Tibial nerve (tissue), 4 donors: ENCODE measurements at regions not wholly inside any gene's neighbourhood (a gene's known extent, or its start where the extent isn't known, plus 50 kb on each side); places are given as distances from the start of the nearest gene placed in this dataset.

Experiments
- EP300 ChIP-seq, 2 donors: sonication (generic); formaldehyde crosslinking; IDR thresholded peaks; one replicate each; pipeline ENCODE4 v1.6.1; 2017; ENCODE audit warnings: antibody characterized with exemption in 2 of 2, mild to moderate bottlenecking in 1 of 2
- POLR2A ChIP-seq, 2 donors: fragments of 450-650 bp; IDR thresholded peaks; one replicate each; pipeline ENCODE4 v1.6.1; 2017; ENCODE audit warnings: antibody characterized with exemption in 2 of 2, mild to moderate bottlenecking in 2 of 2, moderate library complexity in 2 of 2
- TF ChIP-seq, protein P1 (sequence below), 5 experiments: fragments of 200-600 bp in 3 of 5; fragments of 450-650 bp in 2 of 5; sonication (generic) in 3 of 5; IDR thresholded peaks; one replicate each; pipeline ENCODE4 v1.5.1; 2016 to 2019; ENCODE audit warnings: antibody characterized with exemption in 5 of 5, mild to moderate bottlenecking in 3 of 5, moderate library complexity in 2 of 5

DNA sequence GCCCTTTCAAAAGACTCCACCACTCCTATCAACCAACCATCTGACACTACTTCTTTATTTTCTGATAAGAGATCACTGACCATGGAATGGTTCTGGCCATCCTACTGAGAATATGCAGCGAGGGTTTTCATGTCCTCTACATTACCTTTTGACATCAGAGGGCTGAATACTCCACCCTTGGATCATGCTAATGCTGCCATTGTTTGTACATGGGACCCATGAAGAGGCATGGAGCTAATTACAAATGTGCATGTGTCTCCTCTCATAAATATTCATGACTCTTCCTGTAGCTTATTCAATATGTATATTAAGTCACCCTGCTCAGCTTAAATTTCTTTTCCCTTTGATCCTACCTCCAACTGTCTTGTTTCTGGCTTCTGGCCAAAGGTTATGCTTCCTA is 1065.8 kb upstream of the GHITM start:
- TF ChIP-seq, protein P1, sequence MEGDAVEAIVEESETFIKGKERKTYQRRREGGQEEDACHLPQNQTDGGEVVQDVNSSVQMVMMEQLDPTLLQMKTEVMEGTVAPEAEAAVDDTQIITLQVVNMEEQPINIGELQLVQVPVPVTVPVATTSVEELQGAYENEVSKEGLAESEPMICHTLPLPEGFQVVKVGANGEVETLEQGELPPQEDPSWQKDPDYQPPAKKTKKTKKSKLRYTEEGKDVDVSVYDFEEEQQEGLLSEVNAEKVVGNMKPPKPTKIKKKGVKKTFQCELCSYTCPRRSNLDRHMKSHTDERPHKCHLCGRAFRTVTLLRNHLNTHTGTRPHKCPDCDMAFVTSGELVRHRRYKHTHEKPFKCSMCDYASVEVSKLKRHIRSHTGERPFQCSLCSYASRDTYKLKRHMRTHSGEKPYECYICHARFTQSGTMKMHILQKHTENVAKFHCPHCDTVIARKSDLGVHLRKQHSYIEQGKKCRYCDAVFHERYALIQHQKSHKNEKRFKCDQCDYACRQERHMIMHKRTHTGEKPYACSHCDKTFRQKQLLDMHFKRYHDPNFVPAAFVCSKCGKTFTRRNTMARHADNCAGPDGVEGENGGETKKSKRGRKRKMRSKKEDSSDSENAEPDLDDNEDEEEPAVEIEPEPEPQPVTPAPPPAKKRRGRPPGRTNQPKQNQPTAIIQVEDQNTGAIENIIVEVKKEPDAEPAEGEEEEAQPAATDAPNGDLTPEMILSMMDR (IDR thresholded peaks at IDR 0.05) = no peak
- TF ChIP-seq POLR2A (IDR thresholded peaks at IDR 0.05) = no peak
- TF ChIP-seq EP300 (IDR thresholded peaks at IDR 0.05) = no peak
